ENCODE measurements at regions not wholly inside any gene's neighbourhood (a gene's known extent, or its start where the extent isn't known, plus 50 kb on each side); places are given as distances from the start of the nearest gene placed in this dataset.

DNA sequence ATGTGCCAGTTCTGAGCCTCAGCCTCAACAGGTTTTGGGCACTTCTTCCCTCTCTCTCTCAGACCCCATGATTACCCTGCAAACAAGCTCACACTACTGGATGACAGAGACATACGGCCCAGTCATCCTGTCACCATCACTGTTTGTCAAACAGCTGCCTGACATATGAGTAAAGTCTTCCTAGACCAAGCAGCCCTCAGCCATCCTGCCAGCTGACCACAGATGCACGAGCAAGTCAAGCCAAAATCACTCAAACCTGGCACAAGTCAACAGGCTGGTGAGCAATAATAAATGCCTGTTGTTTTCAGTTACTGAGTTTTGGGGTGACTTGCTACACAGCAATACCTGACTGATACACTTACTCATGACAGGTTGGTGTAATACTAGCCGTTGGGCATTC is 75.5 kb upstream of the KLF7 start:
- H3K9me3 ChIP-seq (ENCODE audit: insufficient read depth, low read length): no peaks in the 10 kb centered on the region
- no peaks in the 10 kb centered on the region for H3K36me3 ChIP-seq (ENCODE audit: low read length)
- H3K4me2 ChIP-seq (ENCODE audit: low read depth, low read length, poor library complexity, severe bottlenecking): no peak overlapping the region
- no peak overlapping the region for H3K9ac ChIP-seq (ENCODE audit: low read length)
- H3K79me2 ChIP-seq (ENCODE audit: insufficient read depth, low read length): no peaks in the 10 kb centered on the region
- TF ChIP-seq, protein P1, sequence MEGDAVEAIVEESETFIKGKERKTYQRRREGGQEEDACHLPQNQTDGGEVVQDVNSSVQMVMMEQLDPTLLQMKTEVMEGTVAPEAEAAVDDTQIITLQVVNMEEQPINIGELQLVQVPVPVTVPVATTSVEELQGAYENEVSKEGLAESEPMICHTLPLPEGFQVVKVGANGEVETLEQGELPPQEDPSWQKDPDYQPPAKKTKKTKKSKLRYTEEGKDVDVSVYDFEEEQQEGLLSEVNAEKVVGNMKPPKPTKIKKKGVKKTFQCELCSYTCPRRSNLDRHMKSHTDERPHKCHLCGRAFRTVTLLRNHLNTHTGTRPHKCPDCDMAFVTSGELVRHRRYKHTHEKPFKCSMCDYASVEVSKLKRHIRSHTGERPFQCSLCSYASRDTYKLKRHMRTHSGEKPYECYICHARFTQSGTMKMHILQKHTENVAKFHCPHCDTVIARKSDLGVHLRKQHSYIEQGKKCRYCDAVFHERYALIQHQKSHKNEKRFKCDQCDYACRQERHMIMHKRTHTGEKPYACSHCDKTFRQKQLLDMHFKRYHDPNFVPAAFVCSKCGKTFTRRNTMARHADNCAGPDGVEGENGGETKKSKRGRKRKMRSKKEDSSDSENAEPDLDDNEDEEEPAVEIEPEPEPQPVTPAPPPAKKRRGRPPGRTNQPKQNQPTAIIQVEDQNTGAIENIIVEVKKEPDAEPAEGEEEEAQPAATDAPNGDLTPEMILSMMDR (IDR thresholded peaks at IDR 0.05; ENCODE audit: insufficient read depth, low read length, poor library complexity, severe bottlenecking): no peak
- no peak for TF ChIP-seq EZH2phosphoT487 (conservative IDR thresholded peaks at IDR 0.05; ENCODE audit: low read length)
- H4K20me1 ChIP-seq (ENCODE audit: low read depth, low read length): no peaks in the 10 kb centered on the region
- no peak overlapping the region for H3K27ac ChIP-seq (ENCODE audit: low read depth, low read length)
- no peak overlapping the region for H2AFZ ChIP-seq (ENCODE audit: low read depth, low read length, severe bottlenecking)
- H3K27me3 ChIP-seq (ENCODE audit: low read length): no peaks in the 10 kb centered on the region
- no peaks in the 10 kb centered on the region for H3F3A ChIP-seq (ENCODE audit: insufficient read depth)
- H3K9me2 ChIP-seq (replicated peaks; ENCODE audit: insufficient read depth, low read length): no peaks in the 10 kb centered on the region
- no peak overlapping the region for H3K4me3 ChIP-seq (ENCODE audit: insufficient read depth, low read length, poor library complexity, severe bottlenecking)

DNA sequence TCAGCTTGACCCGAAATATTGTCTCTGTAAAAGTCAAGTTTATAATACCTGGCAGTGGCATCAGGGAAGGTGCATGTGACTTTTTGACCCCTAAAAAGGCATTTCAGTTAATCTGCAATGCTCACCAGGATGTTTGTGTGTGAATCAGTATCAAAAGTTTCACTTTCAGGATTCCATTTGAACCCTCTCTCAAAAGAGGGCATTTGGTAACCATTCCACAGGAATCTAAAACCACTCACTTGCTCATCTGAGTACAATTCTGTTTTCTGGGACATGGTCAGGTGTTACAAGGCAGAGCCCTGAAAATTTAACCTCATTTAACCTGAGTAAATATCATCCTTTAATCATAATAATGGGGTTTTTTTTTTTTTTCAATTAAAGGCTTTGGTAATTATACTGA is 77.9 kb upstream of the KLF7 start:
- no peaks in the 10 kb centered on the region for H4K20me1 ChIP-seq (ENCODE audit: low read depth, low read length)
- TF ChIP-seq EZH2phosphoT487 (conservative IDR thresholded peaks at IDR 0.05; ENCODE audit: low read length): no peak
- TF ChIP-seq, protein P1 (IDR thresholded peaks at IDR 0.05; ENCODE audit: insufficient read depth, low read length, poor library complexity, severe bottlenecking): no peak
- no peak overlapping the region for H3K4me3 ChIP-seq (ENCODE audit: insufficient read depth, low read length, poor library complexity, severe bottlenecking)
- no peaks in the 10 kb centered on the region for H3K79me2 ChIP-seq (ENCODE audit: insufficient read depth, low read length)
- H3K9ac ChIP-seq (ENCODE audit: low read length): no peak overlapping the region
- no peaks in the 10 kb centered on the region for H3K9me2 ChIP-seq (replicated peaks; ENCODE audit: insufficient read depth, low read length)
- no peaks in the 10 kb centered on the region for H3K27me3 ChIP-seq (ENCODE audit: low read length)
- H3F3A ChIP-seq (ENCODE audit: insufficient read depth): no peaks in the 10 kb centered on the region
- no peak overlapping the region for H3K27ac ChIP-seq (ENCODE audit: low read depth, low read length)
- no peaks in the 10 kb centered on the region for H3K36me3 ChIP-seq (ENCODE audit: low read length)
- no peaks in the 10 kb centered on the region for H3K9me3 ChIP-seq (ENCODE audit: insufficient read depth, low read length)
- no peak overlapping the region for H3K4me2 ChIP-seq (ENCODE audit: low read depth, low read length, poor library complexity, severe bottlenecking)
- no peak overlapping the region for H2AFZ ChIP-seq (ENCODE audit: low read depth, low read length, severe bottlenecking)

DNA sequence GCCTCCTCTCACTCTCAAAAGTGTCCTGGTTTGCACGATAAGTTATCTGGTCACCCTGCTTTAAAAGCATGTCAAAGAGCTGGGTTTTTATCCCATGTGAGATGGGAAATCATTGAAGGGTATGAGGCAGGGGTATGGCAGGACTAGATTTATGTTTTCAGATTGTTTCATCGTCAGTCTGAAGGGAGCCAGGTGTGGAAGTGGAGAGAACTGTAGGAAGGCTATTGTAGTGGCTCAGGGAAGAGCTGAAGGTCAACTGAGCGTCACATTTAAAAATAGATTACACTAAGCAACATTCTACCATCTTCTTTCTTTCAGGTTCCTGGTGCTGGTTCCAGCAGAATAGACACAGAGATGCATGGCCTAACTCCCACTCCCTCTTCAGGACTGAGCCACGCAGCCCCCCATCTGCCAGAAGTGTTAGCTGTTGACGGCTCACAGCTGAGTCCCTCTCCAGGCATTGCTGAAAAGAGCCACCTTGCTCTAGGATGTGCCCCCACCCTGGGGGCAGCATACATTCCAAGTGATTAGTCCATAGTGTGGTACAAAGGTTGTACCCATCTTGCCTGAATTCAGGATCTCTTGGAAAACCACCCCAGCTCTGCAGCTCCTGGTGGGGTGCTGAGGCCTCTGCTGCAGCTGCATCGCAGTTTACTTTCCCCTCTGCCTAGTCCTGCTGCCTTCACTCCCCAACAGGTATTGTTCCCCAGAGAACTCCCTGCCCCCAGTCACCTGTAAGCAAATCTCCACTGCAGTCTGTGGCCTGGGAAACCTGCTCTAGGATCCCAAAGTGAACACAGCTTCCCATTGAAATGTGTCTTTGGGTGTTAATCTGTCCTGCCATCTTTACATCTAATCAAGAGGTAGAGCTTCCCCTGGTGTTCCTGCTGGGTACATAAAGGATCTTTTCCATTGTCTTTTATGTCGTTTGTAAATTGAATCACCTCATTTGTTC is 79.5 kb upstream of the KLF7 start:
- TF ChIP-seq, protein P1 (IDR thresholded peaks at IDR 0.05; ENCODE audit: insufficient read depth, low read length, poor library complexity, severe bottlenecking): no peak
- no peak for TF ChIP-seq EZH2phosphoT487 (conservative IDR thresholded peaks at IDR 0.05; ENCODE audit: low read length)
- Histone ChIP-seq H3K36me3 (ENCODE audit: low read length) (no peaks in the 10 kb centered on the region), H3K9me2 (replicated peaks; ENCODE audit: insufficient read depth, low read length) (no peaks in the 10 kb centered on the region), H2AFZ (ENCODE audit: low read depth, low read length, severe bottlenecking) (no peak overlapping the region), H3K79me2 (ENCODE audit: insufficient read depth, low read length) (no peaks in the 10 kb centered on the region), H3K4me2 (ENCODE audit: low read depth, low read length, poor library complexity, severe bottlenecking) (no peak overlapping the region), H3K9me3 (ENCODE audit: insufficient read depth, low read length) (no peaks in the 10 kb centered on the region), H3F3A (ENCODE audit: insufficient read depth) (no peaks in the 10 kb centered on the region), H3K9ac (ENCODE audit: low read length) (no peak overlapping the region), H3K27ac (ENCODE audit: low read depth, low read length) (no peak overlapping the region), H4K20me1 (ENCODE audit: low read depth, low read length) (no peaks in the 10 kb centered on the region), H3K4me3 (ENCODE audit: insufficient read depth, low read length, poor library complexity, severe bottlenecking) (no peak overlapping the region), H3K27me3 (ENCODE audit: low read length) (no peaks in the 10 kb centered on the region)

Measured in SU-DHL-6 (cell line).